ENCODE measurements at regions not wholly inside any gene's neighbourhood (a gene's known extent, or its start where the extent isn't known, plus 50 kb on each side); places are given as distances from the start of the nearest gene placed in this dataset.

- H3K4me2 ChIP-seq (ENCODE audit: insufficient read depth, insufficient read length, low read length) = no peak overlapping the region
- no peak overlapping the region for H3T11ph ChIP-seq (ENCODE audit: low read length)
- H3K18ac ChIP-seq (ENCODE audit: insufficient read length, low read depth, low read length) = no peak overlapping the region
- no peak overlapping the region for H3K23ac ChIP-seq (ENCODE audit: insufficient read length, low read depth, low read length)
- no peaks in the 10 kb centered on the region for H3K79me2 ChIP-seq (ENCODE audit: insufficient read depth, low read length)
- no peaks in the 10 kb centered on the region for H3K23me2 ChIP-seq (ENCODE audit: insufficient read length, low read depth, low read length, poor library complexity, severe bottlenecking)
- H3K4me3 Mint-ChIP-seq = no peak overlapping the region
- no peak for DNase-seq
- H2BK12ac ChIP-seq (ENCODE audit: insufficient read length, low read depth, low read length) = no peak overlapping the region
- no peak overlapping the region for H4K91ac ChIP-seq (ENCODE audit: insufficient read length, low read depth, low read length)
- no peak overlapping the region for H2BK120ac ChIP-seq (ENCODE audit: low read depth, low read length, poor library complexity, severe bottlenecking)
- no peaks in the 10 kb centered on the region for H3K27me3 ChIP-seq (ENCODE audit: insufficient read depth, low read length)
- no peaks in the 10 kb centered on the region for H3K27me3 Mint-ChIP-seq (ENCODE audit: low read depth)
- H3K4me1 ChIP-seq (ENCODE audit: insufficient read depth, low read length) = no peaks in the 10 kb centered on the region
- no peak overlapping the region for H2AFZ ChIP-seq (ENCODE audit: low read length)
- TF ChIP-seq, protein P1, sequence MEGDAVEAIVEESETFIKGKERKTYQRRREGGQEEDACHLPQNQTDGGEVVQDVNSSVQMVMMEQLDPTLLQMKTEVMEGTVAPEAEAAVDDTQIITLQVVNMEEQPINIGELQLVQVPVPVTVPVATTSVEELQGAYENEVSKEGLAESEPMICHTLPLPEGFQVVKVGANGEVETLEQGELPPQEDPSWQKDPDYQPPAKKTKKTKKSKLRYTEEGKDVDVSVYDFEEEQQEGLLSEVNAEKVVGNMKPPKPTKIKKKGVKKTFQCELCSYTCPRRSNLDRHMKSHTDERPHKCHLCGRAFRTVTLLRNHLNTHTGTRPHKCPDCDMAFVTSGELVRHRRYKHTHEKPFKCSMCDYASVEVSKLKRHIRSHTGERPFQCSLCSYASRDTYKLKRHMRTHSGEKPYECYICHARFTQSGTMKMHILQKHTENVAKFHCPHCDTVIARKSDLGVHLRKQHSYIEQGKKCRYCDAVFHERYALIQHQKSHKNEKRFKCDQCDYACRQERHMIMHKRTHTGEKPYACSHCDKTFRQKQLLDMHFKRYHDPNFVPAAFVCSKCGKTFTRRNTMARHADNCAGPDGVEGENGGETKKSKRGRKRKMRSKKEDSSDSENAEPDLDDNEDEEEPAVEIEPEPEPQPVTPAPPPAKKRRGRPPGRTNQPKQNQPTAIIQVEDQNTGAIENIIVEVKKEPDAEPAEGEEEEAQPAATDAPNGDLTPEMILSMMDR (conservative IDR thresholded peaks at IDR 0.05) = no peak
- no peak overlapping the region for H4K5ac ChIP-seq (ENCODE audit: insufficient read length, low read depth, low read length)
- H4K8ac ChIP-seq (replicated peaks; ENCODE audit: insufficient read length, low read depth, low read length) = no peak overlapping the region
- H2BK20ac ChIP-seq (ENCODE audit: low read depth, low read length, poor library complexity, severe bottlenecking) = no peak overlapping the region
- H4K20me1 ChIP-seq (ENCODE audit: control insufficient read depth, insufficient read depth, insufficient read length) = no peaks in the 10 kb centered on the region
- no peak overlapping the region for H2BK15ac ChIP-seq (ENCODE audit: low read depth, low read length)
- no peak overlapping the region for H3K4ac ChIP-seq (ENCODE audit: low read depth, low read length)
- H3K9me3 Mint-ChIP-seq = peaks cover 0 to 2% of the 10 kb centered on the region in 2 experiments; a peak in 1 of 5 replicates
- no peaks in the 10 kb centered on the region for H3K79me1 ChIP-seq (ENCODE audit: insufficient read depth, low read depth, low read length, poor library complexity, severe bottlenecking)
- H3K9ac ChIP-seq (ENCODE audit: extremely low read depth, insufficient read length, low read length) = no peak overlapping the region
- H3K27ac Mint-ChIP-seq = no peak overlapping the region
- no peak overlapping the region for H3K14ac ChIP-seq (ENCODE audit: insufficient read depth, low read length)
- no peaks in the 10 kb centered on the region for H3K4me1 Mint-ChIP-seq
- no peak overlapping the region for H2AK5ac ChIP-seq (ENCODE audit: insufficient read length, low read length)
- H3K9me3 ChIP-seq (ENCODE audit: control insufficient read depth, low read depth, low read length) = no peaks in the 10 kb centered on the region
- no peak overlapping the region for H3K56ac ChIP-seq (ENCODE audit: insufficient read length, low read depth, low read length)
- H3K27ac ChIP-seq (ENCODE audit: insufficient read length, low read depth, low read length) = no peak overlapping the region
- H3K36me3 Mint-ChIP-seq (ENCODE audit: insufficient read depth in 1 of 3, low read depth in 3 of 3) = no peaks in the 10 kb centered on the region
- no peak overlapping the region for H2BK5ac ChIP-seq (ENCODE audit: insufficient read length, low read length)
These were observed 258.3 kb downstream of the DIPK2A start for GRCh38 chr3:144229953-144230352.

Data from H9 (cell line).